ENCODE measurements at regions not wholly inside any gene's neighbourhood (a gene's known extent, or its start where the extent isn't known, plus 50 kb on each side); places are given as distances from the start of the nearest gene placed in this dataset.

DNA sequence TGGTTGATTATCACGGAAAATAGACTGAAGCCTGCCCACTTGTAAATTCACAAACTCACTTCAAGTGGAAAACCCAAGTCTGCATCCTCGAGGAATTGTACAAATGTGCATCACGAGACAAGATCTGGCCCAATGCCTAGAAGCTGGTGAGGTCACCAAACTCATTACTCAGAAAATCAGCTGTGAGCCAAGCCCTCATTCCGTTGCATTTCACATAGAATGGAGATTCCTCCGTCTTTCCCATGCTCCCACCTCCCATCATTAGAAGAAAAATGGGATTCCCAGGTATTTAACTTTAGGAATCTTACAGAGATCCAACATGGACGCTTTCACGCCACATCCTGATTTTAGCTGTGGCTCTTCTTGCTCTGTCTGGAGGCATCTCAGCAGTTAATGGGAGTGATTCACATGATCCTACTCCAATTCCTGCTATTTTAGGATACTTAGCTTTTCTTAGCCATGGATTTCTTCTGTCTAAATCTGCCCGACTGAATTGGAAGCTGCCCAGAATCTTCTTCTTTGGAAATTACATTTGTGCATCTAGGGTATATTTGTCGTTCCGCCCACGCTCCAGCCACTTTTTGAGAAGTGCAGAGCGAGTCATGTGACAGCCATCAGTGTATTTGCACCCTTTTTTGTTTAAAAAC, 68.7 kb upstream of the STMND1 start:
- TF ChIP-seq, protein P1, sequence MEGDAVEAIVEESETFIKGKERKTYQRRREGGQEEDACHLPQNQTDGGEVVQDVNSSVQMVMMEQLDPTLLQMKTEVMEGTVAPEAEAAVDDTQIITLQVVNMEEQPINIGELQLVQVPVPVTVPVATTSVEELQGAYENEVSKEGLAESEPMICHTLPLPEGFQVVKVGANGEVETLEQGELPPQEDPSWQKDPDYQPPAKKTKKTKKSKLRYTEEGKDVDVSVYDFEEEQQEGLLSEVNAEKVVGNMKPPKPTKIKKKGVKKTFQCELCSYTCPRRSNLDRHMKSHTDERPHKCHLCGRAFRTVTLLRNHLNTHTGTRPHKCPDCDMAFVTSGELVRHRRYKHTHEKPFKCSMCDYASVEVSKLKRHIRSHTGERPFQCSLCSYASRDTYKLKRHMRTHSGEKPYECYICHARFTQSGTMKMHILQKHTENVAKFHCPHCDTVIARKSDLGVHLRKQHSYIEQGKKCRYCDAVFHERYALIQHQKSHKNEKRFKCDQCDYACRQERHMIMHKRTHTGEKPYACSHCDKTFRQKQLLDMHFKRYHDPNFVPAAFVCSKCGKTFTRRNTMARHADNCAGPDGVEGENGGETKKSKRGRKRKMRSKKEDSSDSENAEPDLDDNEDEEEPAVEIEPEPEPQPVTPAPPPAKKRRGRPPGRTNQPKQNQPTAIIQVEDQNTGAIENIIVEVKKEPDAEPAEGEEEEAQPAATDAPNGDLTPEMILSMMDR (IDR thresholded peaks at IDR 0.05), result no peak
- TF ChIP-seq POLR2A (IDR thresholded peaks at IDR 0.05), result no peak

Data from adrenal gland (tissue), 5 donors.